Loucy (cell line): ENCODE measurements at regions not wholly inside any gene's neighbourhood (a gene's known extent, or its start where the extent isn't known, plus 50 kb on each side); places are given as distances from the start of the nearest gene placed in this dataset.
"Not testable (repeated sequence)": the region's sequence is repeated elsewhere in the genome, so short reads cannot be mapped to it uniquely, and the experiment has no call there.

ENCODE experiments used
- EZH2phosphoT487 ChIP-seq: fragments of 200-600 bp; IDR thresholded peaks from 2 replicates; pipeline ENCODE4 v1.6.1; 2018; ENCODE audit warnings: antibody characterized with exemption, mild to moderate bottlenecking, moderate library complexity, borderline replicate concordance
- TF ChIP-seq, protein P1 (sequence below): fragments of 200-600 bp; sonication (generic); conservative IDR thresholded peaks from 2 replicates; pipeline ENCODE4 v1.5.1; 2014; ENCODE audit warnings: mild to moderate bottlenecking, antibody characterized with exemption, low read length

- TF ChIP-seq, protein P1, sequence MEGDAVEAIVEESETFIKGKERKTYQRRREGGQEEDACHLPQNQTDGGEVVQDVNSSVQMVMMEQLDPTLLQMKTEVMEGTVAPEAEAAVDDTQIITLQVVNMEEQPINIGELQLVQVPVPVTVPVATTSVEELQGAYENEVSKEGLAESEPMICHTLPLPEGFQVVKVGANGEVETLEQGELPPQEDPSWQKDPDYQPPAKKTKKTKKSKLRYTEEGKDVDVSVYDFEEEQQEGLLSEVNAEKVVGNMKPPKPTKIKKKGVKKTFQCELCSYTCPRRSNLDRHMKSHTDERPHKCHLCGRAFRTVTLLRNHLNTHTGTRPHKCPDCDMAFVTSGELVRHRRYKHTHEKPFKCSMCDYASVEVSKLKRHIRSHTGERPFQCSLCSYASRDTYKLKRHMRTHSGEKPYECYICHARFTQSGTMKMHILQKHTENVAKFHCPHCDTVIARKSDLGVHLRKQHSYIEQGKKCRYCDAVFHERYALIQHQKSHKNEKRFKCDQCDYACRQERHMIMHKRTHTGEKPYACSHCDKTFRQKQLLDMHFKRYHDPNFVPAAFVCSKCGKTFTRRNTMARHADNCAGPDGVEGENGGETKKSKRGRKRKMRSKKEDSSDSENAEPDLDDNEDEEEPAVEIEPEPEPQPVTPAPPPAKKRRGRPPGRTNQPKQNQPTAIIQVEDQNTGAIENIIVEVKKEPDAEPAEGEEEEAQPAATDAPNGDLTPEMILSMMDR = not testable (repeated sequence)
- TF ChIP-seq EZH2phosphoT487 = not testable (repeated sequence)
Observed at GRCh38 chr11:106555566-106556250, 462.6 kb downstream of the GUCY1A2 start.
